Brain microvascular endothelial cell (primary cell): ENCODE measurements at regions not wholly inside any gene's neighbourhood (a gene's known extent, or its start where the extent isn't known, plus 50 kb on each side); places are given as distances from the start of the nearest gene placed in this dataset.

ENCODE experiments used
- DNase-seq: peaks from one replicate; pipeline ENCODE4 v3.0.0-alpha.2; 2020
- H3K27ac ChIP-seq: fragments of 250-450 bp; sonication (Bioruptor Pico); 2 replicates; pipeline ENCODE4 v1.5.1; 2020; ENCODE audit warnings: mild to moderate bottlenecking, moderate library complexity
- H3K27me3 ChIP-seq: fragments of 250-450 bp; sonication (Bioruptor Pico); replicated peaks from 2 replicates; pipeline ENCODE4 v1.5.1; 2020; ENCODE audit warnings: mild to moderate bottlenecking
- H3K36me3 ChIP-seq: fragments of 250-450 bp; sonication (Bioruptor Pico); replicated peaks from 2 replicates; pipeline ENCODE4 v1.5.1; 2020; ENCODE audit warnings: mild to moderate bottlenecking
- H3K4me3 ChIP-seq: 2 replicates; pipeline ENCODE4 v1.5.1; 2011; ENCODE audit warnings: low read depth, mild to moderate bottlenecking, control low read depth, low read length, moderate library complexity
- CTCF ChIP-seq: IDR thresholded peaks from 2 replicates; pipeline ENCODE4 v1.5.1; 2011; ENCODE audit warnings: low read depth, mild to moderate bottlenecking, moderate library complexity, low read length, control low read depth, inconsistent platforms; ENCODE audit errors: missing control alignments
- in situ Hi-C: cut with HindIII; loops from 2 replicates; pipeline ENCODE4 v1.10.0; 2017; ENCODE audit warnings: low sequenced_read_pairs, low pct_ligation_motif_present

- in situ Hi-C loops = no loop called here
- no peak for TF ChIP-seq CTCF
Measured at GRCh38 chr10:110432814-110433565, 64.7 kb upstream of the DUSP5 start.

GRCh38 chr10:110433740-110434139, 64.0 kb upstream of the DUSP5 start:
- H3K36me3 ChIP-seq = no peaks in the 10 kb centered on the region
- H3K4me3 ChIP-seq = no peak overlapping the region
- in situ Hi-C loops = no loop called here
- DNase-seq = no peak
- no peaks in the 10 kb centered on the region for H3K27me3 ChIP-seq
- no peak overlapping the region for H3K27ac ChIP-seq
- no peak for TF ChIP-seq CTCF

More at GRCh38 chr10:110432814-110433565, 64.7 kb upstream of the DUSP5 start:
- Histone ChIP-seq H3K4me3 (no peak overlapping the region), H3K27me3 (no peaks in the 10 kb centered on the region), H3K27ac (no peak overlapping the region), H3K36me3 (no peaks in the 10 kb centered on the region)
- DNase-seq = no peak

GRCh38 chr10:110434489-110435096, 63.1 kb upstream of the DUSP5 start:
- Histone ChIP-seq H3K27me3 (no peaks in the 10 kb centered on the region), H3K36me3 (no peaks in the 10 kb centered on the region), H3K27ac (no peak overlapping the region), H3K4me3 (no peak overlapping the region)
- TF ChIP-seq CTCF = no peak
- in situ Hi-C loops = no loop called here
- DNase-seq = no peak

- H3K27me3 ChIP-seq = no peaks in the 10 kb centered on the region
- DNase-seq = no peak
- H3K27ac ChIP-seq = no peak overlapping the region
- no peaks in the 10 kb centered on the region for H3K36me3 ChIP-seq
- in situ Hi-C loops = no loop called here
- TF ChIP-seq CTCF = no peak
- no peak overlapping the region for H3K4me3 ChIP-seq
Measured at GRCh38 chr10:110436554-110437350, 61.0 kb upstream of the DUSP5 start.

DNA sequence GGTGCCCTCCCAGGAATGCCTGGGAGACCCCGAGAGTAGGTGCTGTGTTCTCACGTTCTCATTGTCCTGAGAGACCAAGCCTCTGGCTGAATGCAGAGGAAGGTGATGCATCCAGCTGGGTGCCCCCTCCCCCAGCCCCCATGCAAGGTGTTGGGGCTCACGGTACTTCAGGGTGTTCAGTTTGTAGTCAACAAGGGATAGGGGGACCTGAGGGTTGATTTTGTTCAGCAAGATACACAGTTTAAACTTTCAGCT, 60.4 kb upstream of the DUSP5 start:
- TF ChIP-seq CTCF = no peak
- Histone ChIP-seq H3K36me3 (no peaks in the 10 kb centered on the region), H3K27ac (no peak overlapping the region), H3K4me3 (no peak overlapping the region), H3K27me3 (no peaks in the 10 kb centered on the region)
- in situ Hi-C loops = no loop called here
- no peak for DNase-seq
